NCI-H2171 (cell line): ENCODE measurements at regions not wholly inside any gene's neighbourhood (a gene's known extent, or its start where the extent isn't known, plus 50 kb on each side); places are given as distances from the start of the nearest gene placed in this dataset.
"Not testable (repeated sequence)": the region's sequence is repeated elsewhere in the genome, so short reads cannot be mapped to it uniquely, and the experiment has no call there.

Experiments
- DNase-seq: peaks from one replicate; lab custom pipeline; 2025; lab: John Stamatoyannopoulos, UW

DNA sequence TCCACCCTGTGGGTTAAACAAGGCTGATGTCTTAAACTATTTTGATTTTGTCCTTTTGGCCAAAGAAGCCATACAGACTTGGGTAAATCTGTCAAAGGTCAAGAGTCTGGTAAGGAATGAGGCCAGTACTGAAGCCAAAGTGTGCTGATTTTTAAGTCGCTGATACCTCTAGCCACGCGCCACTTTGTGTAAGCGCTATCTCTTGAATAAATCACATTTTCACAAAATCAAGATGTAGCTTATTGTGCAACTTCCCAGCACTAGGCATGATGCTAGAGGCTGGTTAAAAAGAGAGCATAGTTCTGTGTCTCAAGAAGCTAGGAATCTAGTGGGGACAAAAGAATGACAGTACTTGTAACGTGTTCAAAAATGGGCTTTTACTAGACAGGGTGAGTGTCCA is 510.6 kb upstream of the RAB6C start:
- DNase-seq, result no peak

- DNase-seq, result no peak
Observed at GRCh38 chr2:129469389-129469788, 510.1 kb upstream of the RAB6C start.

DNA sequence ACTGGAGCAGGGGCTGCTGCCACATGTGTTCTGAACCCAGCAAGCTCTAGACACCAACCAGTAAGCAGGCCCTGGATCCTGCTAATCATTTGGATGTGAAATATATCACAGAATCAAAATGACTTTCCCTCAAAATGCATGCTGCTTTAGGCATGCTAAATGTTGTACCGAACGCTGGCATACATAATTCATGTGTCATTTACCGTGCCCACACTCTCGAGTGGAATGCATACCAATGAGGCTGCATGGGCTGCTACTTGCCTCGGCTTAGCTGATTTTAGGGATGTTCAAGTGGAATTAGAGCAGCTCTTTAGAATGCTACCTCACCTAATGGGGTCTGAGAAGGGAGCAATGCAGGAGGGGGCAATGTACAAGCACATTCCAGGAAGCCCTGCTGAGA is 509.6 kb upstream of the RAB6C start:
- no peak for DNase-seq

DNA sequence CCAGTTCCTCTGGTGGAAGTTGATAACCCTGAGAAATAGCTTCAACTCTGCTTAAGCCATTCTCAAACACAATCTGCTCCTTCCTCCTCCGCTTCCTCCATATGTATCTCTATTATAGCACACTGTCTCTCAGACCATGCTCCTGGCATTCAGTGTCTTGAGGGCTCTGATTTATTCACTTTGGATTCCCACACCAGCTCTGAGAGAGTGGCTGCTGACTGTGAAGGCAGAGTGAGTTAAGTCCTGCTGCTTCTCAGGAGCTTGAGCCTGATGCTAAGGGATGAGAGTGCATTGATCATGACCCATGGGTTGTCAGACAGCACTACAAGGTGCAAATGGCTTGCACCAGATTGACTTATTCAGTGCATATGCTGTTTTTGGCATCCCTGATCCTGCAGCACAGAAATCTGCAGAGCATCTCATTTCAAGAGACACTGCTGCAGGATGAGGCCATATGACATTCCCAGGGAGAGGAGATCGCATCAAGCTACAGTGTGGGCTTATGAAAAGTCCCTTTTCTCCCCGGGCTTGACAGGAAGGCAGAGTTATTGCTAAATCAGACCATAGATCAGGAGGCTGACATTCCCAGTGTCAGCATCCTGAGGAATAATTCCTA is 500.5 kb upstream of the RAB6C start:
- no peak for DNase-seq

DNA sequence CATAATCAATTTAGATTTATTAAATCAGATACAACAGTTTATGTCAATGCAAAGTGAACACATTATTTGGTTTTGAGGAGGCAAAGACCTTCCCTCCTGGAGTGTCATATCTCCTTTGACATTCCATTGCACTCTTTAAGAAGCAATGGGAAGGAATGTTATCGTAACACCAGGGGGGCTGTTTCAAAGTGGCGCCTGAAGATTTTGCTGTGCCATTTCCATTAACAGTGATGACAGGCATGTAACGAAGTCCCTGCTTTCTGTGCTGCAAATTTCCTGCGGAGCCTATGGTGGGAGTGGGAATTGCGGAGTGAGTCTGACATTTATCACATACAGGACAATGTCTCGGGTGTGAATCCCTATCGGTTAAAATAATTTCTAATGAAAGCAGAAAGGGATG is 499.6 kb upstream of the RAB6C start:
- no peak for DNase-seq

DNA sequence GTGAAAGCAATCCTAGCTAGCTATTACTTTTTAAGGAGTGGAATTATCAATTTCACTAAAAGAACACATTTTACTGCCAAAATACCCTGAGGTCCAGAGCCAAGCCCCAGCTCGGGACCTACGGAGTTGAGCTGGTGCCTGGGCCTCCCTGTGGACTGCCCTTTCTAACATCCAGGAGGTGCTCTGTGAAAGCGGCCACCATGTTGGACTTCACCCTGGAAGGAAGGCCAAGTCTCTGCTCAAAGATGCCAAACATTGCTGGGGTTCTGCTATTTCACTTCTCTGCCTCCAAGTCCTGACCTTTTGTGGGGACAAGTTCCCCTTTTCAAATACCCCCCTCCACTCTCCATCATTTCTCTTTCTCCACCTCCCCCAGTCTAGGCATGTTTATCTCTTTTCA is 498.7 kb upstream of the RAB6C start:
- no peak for DNase-seq

- DNase-seq, result no peak
Observed at GRCh38 chr2:129481306-129482219, 497.9 kb upstream of the RAB6C start.

DNA sequence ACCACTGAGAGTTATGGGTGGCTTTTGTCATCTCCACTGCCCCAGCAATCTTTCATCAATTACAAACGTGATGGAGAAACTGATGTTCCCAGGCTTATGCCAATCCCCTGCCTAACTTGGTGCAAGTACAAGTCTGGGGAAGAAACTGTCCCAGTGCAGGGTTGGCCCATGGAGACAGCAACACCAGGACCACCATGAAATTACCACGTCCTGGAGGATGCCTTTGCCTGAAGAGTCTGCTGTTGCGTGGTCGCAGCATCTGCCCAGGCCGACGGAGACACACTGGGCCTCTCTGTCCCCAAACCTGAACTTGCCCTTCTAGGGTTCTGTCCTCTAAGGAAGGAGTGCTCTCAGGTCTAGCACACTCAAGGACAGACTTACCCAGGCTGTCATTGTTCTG is 496.8 kb upstream of the RAB6C start:
- no peak for DNase-seq

DNA sequence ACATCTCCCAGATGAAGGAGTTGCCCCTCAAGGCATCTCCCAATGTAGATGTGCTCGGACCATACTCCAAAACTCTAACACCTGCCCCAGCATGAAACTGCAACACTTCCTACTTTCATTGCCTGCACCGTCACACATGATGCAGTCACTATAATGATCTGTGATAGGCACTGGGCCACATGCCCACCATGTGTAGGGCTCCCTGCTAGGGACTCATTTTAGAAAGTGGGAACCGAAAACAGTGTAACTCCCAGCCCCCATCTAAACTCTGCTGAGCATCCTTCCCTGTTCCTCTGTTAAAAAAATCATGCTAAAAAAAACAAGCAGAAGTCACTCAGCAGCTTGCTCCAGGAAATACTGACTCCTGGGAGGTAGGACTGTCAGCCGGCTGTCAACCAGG is 496.1 kb upstream of the RAB6C start:
- no peak for DNase-seq

GRCh38 chr2:129484999-129485897 is 494.2 kb upstream of the RAB6C start:
- no peak for DNase-seq

DNA sequence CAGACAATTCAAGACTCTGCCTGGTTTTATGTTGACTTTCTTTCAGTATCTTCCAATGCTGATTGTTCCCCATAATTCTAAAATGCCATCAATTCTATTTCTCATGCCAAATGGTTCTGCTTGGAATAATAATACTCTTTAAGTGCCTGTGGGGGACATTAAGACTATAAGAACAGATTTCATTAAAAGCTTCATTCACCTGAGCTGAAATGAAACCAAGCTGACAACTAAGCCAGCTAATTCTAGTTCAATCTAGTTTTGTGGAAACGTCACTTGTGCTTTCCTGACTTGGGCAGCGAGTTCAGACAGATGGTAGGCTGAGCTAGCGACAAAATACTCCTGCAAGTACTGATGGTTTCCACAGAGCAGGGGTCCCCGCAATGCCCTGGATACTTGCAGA is 491.1 kb upstream of the RAB6C start:
- DNase-seq, result no peak

DNA sequence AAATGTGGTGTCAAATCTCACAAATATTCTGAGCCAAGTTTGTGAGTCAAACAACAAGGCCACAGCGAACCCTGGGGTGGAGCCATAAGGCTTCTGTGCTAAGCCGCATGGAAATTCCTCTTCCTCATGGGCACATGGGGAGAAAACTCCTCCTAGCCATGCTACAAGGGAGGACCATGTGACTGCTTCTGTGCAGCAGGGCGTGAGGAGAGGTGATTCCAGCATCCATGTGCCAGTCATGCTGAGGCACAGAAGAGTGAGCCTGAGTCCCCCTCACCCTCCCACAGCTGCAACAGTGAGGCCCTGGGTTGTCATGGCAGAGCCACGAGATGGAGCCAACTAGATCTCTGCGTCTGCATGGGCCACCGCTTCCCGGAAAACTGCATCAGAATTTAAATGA is 488.8 kb upstream of the RAB6C start:
- DNase-seq, result no peak

- no peak for DNase-seq
Observed at GRCh38 chr2:129491308-129491707, 488.2 kb upstream of the RAB6C start.

DNA sequence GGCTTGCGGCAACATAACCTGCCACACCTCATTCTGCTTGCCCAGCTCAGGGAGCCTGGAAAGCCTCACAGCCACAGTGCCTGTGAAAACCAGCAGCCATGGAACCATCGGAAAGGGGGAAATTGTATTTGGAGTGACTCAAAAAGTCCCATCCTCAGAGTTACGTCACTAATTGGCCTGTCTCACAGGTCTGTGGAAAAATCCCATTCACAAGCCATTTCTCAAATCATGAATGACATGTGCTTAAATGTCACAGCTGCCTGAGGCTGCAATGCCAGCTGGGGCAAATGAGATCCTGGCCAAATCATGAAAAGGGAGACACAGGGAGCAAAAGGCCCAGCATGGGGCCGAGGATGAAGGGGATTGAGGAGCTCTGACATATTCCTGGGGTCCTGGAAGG is 486.9 kb upstream of the RAB6C start:
- DNase-seq, result peak; percentile 2

DNA sequence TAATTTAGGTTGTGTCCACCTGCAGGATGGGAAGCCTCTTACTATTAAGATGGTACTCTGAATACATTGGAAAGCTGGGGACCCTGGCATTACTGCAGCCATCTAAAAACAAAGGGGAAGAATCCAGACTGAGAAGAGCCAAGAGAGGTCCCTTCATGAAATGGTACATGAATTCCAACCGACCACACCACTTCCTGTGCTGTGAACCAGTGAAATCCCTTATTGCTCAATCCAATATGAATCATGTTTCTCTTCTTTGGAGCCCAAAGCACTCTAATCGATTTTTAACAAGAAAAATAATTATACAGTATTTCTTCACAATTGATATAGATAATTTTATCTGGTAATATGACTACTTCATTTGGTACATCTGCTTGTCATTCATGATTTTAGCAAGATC is 479.7 kb upstream of the RAB6C start:
- no peak for DNase-seq

GRCh38 chr2:129502781-129503180 is 476.7 kb upstream of the RAB6C start:
- no peak for DNase-seq

DNA sequence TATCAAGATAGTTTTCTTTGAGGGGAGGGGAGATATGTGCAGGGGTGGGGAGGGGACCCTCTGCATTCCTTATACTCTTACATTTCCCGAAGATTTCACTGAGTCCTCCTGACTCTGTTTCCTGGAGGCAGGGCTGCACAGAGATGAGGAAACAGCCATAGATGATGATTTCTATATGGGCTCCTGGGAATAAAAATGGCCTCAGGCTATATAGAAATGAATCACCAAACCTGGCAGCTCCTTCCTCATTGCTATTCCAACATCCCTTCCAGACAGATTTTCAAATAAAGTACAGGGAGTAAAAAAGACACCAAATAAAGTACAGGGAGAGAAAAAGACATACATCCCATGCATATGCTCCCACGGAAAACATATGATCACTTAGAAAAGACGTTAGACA is 474.8 kb upstream of the RAB6C start:
- DNase-seq, result no peak

DNA sequence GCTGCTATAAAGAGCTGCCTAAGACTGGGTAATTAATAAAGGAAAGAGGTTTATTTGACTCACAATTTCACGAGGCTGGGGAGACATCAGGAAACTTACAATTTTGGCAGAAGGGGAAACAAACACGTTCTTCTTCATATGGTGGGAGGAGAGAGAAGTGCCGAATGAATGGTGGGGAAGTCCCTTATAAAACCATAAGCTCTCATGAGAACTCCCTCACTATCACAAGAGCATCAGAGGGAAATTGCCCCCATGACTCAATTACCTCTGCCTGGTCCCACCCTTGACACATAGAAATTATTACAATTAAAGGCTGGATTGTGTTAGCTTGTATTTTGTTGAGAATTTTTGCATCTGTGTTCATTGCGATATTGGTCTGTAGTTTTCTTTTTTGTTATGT is 460.5 kb upstream of the RAB6C start:
- DNase-seq, result no peak

DNA sequence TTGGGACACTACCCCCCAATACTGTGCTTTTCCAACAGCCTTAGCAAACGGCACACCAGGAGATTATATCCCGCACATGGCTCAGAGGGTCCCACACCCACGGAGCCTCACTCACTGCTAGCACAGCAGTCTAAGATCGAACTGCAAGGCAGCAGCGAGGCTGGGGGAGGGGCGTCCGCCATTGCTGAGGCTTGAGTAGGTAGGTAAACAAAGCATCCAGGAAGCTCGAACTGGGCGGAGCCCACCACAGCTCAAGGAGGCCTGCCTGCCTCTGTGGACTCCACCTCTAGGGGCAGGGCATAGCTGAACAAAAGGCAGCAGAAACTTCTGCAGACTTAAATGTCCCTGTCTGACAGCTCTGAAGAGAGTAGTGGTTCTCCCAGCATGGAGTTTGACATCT is 447.3 kb upstream of the RAB6C start:
- DNase-seq, result not testable (repeated sequence)

GRCh38 chr2:129548880-129549279 is 430.6 kb upstream of the RAB6C start:
- DNase-seq, result no peak

GRCh38 chr2:129550536-129550935 is 428.9 kb upstream of the RAB6C start:
- no peak for DNase-seq

GRCh38 chr2:129554373-129554772 is 425.1 kb upstream of the RAB6C start:
- no peak for DNase-seq

DNA sequence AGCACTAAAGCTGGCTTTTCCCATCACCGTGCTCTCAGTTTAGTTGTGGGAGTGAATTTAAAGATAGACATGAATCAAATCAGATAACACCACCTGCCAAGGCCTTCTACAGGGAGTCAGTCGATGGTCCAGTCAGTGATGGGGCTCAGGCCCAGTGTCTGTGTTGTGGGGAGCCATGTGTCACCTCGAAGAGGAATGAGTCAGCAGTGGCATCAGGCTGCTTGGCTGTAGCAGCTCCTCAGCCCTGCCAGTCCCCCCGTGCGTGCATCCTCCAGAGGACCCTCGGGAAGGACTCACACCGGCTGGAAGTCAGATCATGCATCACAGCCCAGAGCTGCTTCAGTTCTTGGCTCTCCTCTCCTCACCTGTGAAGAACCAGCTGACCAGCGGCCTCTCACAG is 420.4 kb upstream of the RAB6C start:
- no peak for DNase-seq
